Liver (tissue), 8 donors: ENCODE measurements at regions not wholly inside any gene's neighbourhood (a gene's known extent, or its start where the extent isn't known, plus 50 kb on each side); places are given as distances from the start of the nearest gene placed in this dataset. TPM values are rescaled to one million over a fixed set of nuclear protein-coding genes. Genes with fewer than 3 reads are reported as not detected.
A peak's percentile ranks its signal among the peaks of the same experiment; 100 is the strongest.

Source experiments
- DNase-seq: peaks from one replicate; pipeline ENCODE4 v3.0.0-alpha.2; 2017; ENCODE audit warnings: low spot score
- H3K27ac ChIP-seq, 2 donors: one replicate each; pipeline ENCODE4 v1.7.0; 2013; ENCODE audit warnings: inconsistent platforms in 2 of 2, low read length in 2 of 2, control low read depth in 1 of 2, low read depth in 1 of 2, mild to moderate bottlenecking in 1 of 2
- H3K27me3 ChIP-seq, 4 donors: one replicate each; pipeline versions ENCODE4 v1.6.1 to v1.7.0; 2013; ENCODE audit warnings: low read length in 3 of 4, inconsistent platforms in 1 of 4, mild to moderate bottlenecking in 1 of 4, moderate library complexity in 1 of 4; ENCODE audit not compliant: control insufficient read depth in 4 of 4, insufficient read depth in 4 of 4
- H3K36me3 ChIP-seq, 4 donors: one replicate each; pipeline versions ENCODE4 v1.6.1 to v1.7.0; 2013; ENCODE audit warnings: low read length in 3 of 4, mild to moderate bottlenecking in 3 of 4, low read depth in 1 of 4, moderate library complexity in 1 of 4; ENCODE audit not compliant: control insufficient read depth in 4 of 4, insufficient read depth in 3 of 4
- H3K4me1 ChIP-seq, 4 donors: one replicate each; pipeline versions ENCODE4 v1.6.1 to v1.7.0; 2013; ENCODE audit warnings: low read length in 3 of 4, mild to moderate bottlenecking in 3 of 4, moderate library complexity in 1 of 4; ENCODE audit not compliant: control insufficient read depth in 4 of 4, insufficient read depth in 4 of 4
- H3K4me3 ChIP-seq, 3 donors: one replicate each; pipeline versions ENCODE4 v1.6.1 to v1.7.0; 2013; ENCODE audit warnings: low read length in 3 of 3, control low read depth in 1 of 3, low read depth in 1 of 3, mild to moderate bottlenecking in 1 of 3
- H3K9ac ChIP-seq, 2 donors: one replicate each; pipeline ENCODE4 v1.7.0; 2013; ENCODE audit warnings: low read length in 2 of 2, mild to moderate bottlenecking in 2 of 2, moderate library complexity in 2 of 2, control low read depth in 1 of 2, low read depth in 1 of 2
- H3K9me3 ChIP-seq, 4 donors: one replicate each; pipeline versions ENCODE4 v1.6.1 to v1.7.0; 2013; ENCODE audit warnings: low read length in 3 of 4; ENCODE audit not compliant: control insufficient read depth in 4 of 4
- FOXA1 ChIP-seq: IDR thresholded peaks from 2 replicates; pipeline ENCODE4 v1.6.1; 2016; ENCODE audit warnings: antibody characterized with exemption
- GABPA ChIP-seq, 2 donors: IDR thresholded peaks in 1 of 2; conservative IDR thresholded peaks in 1 of 2; 2 replicates each; pipeline ENCODE4 v1.6.1; 2016; ENCODE audit warnings: antibody characterized with exemption in 2 of 2, mild to moderate bottlenecking in 1 of 2, moderate library complexity in 1 of 2
- HNF4G ChIP-seq: IDR thresholded peaks from 2 replicates; pipeline ENCODE4 v1.6.1; 2016; ENCODE audit warnings: antibody characterized with exemption
- JUND ChIP-seq, 2 donors: IDR thresholded peaks; 2 replicates each; pipeline ENCODE4 v1.6.1; 2016; ENCODE audit warnings: antibody characterized with exemption in 2 of 2
- NR2F2 ChIP-seq: IDR thresholded peaks from 2 replicates; pipeline ENCODE4 v1.6.1; 2016; ENCODE audit warnings: antibody characterized with exemption
- REST ChIP-seq: IDR thresholded peaks from 2 replicates; pipeline ENCODE4 v1.6.1; 2016; ENCODE audit warnings: antibody characterized with exemption, mild to moderate bottlenecking
- RXRA ChIP-seq, 2 donors: IDR thresholded peaks; 2 replicates each; pipeline ENCODE4 v1.6.1; 2017 to 2018; ENCODE audit warnings: antibody characterized with exemption in 2 of 2, mild to moderate bottlenecking in 1 of 2
- TAF1 ChIP-seq: conservative IDR thresholded peaks from 2 replicates; pipeline ENCODE4 v1.6.1; 2016; ENCODE audit warnings: antibody characterized with exemption, mild to moderate bottlenecking
- YY1 ChIP-seq: IDR thresholded peaks from 2 replicates; pipeline ENCODE4 v1.6.1; 2016; ENCODE audit warnings: antibody characterized with exemption, mild to moderate bottlenecking
- WGBS: extraction: QIAGEN DNeasy Blood & Tissue Kit; methylation state at CpG from one replicate; pipeline ENCODE4 v1.1.7; 2013; 5-methylcytosine and 5-hydroxymethylcytosine counted together
- small RNA-seq: library from RNA; depleted of rRNA; stranded (forward); fragments of <200 nt; gene quantifications from one replicate; pipeline ENCODE3, GENCODE V24; 2014
- TF ChIP-seq, protein P1 (sequence below): IDR thresholded peaks from 2 replicates; pipeline ENCODE4 v1.6.1; 2016; ENCODE audit warnings: antibody characterized with exemption
- TF ChIP-seq, protein P2 (sequence below): IDR thresholded peaks from 2 replicates; pipeline ENCODE4 v1.6.1; 2016; ENCODE audit warnings: antibody characterized with exemption
- donor health status: healthy.
- donor health status: healthy.
- donor health status: healthy.
- donor health status: healthy.

- no peaks in the 10 kb centered on the region for H3K4me1 ChIP-seq
- H3K27ac ChIP-seq = no peak overlapping the region
- H3K9me3 ChIP-seq = peaks cover 15 to 82% (median 33%) of the 10 kb centered on the region in 4 donors
- H3K9ac ChIP-seq = no peak overlapping the region
- WGBS = 90% methylated on average over 2 of the region's 2 CpGs
- no peaks in the 10 kb centered on the region for H3K27me3 ChIP-seq
- H3K36me3 ChIP-seq = no peaks in the 10 kb centered on the region
- no peak for DNase-seq
- TF ChIP-seq RXRA (IDR thresholded peaks at IDR 0.05) = no peak
- no peak for TF ChIP-seq YY1
- TF ChIP-seq GABPA (IDR thresholded peaks at IDR 0.05 in 1 of 2, conservative IDR thresholded peaks at IDR 0.05 in 1 of 2) = no peak
- TF ChIP-seq TAF1 = no peak
- TF ChIP-seq, protein P1, sequence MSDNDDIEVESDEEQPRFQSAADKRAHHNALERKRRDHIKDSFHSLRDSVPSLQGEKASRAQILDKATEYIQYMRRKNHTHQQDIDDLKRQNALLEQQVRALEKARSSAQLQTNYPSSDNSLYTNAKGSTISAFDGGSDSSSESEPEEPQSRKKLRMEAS = no peak
- no peak for TF ChIP-seq HNF4G
- no peak for TF ChIP-seq FOXA1
- no peak for TF ChIP-seq REST
- TF ChIP-seq JUND (IDR thresholded peaks at IDR 0.05) = no peak
- no peak for TF ChIP-seq NR2F2
- TF ChIP-seq, protein P2, sequence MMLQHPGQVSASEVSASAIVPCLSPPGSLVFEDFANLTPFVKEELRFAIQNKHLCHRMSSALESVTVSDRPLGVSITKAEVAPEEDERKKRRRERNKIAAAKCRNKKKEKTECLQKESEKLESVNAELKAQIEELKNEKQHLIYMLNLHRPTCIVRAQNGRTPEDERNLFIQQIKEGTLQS = no peak
- H3K4me3 ChIP-seq = peak overlapping the region in 2 of 3 donors; percentile 26 to 41
These were observed 50.1 kb upstream of the ZNF98 start for GRCh38 chr19:22472180-22472637.

Small RNA genes in the stretch of these regions (small RNA-seq; reads per million reads assigned to genes)
- not detected for gene AC004004.1
